GM12878 (cell line): ENCODE measurements at regions not wholly inside any gene's neighbourhood (a gene's known extent, or its start where the extent isn't known, plus 50 kb on each side); places are given as distances from the start of the nearest gene placed in this dataset.
"Not testable (repeated sequence)": the region's sequence is repeated elsewhere in the genome, so short reads cannot be mapped to it uniquely, and the experiment has no call there.

Experiments
- ATAC-seq: fragments of 200-7000 bp; cut with Tn5 transposase; 3 replicates; pipeline ENCODE4 v1.9.1; 2020; ENCODE audit warnings: mild to moderate bottlenecking, moderate library complexity
- BruUV-seq: library from RNA; stranded (reverse); fragments of 400-500 nt; replicated peaks from 2 replicates; lab custom pipeline; 2021; lab: Mats Ljungman, UMichigan
- CTCF ChIA-PET: fragments of 300-600 bp; sonication (Branson Sonifier 250); formaldehyde crosslinking; extraction: SDS; loops from one replicate; lab custom pipeline; 2021; ENCODE audit warnings: inconsistent platforms; lab: Yijun Ruan, JAX
- POLR2A ChIA-PET: fragments of 350-600 bp; formaldehyde crosslinking; extraction: SDS; loops from one replicate; lab custom pipeline; 2021; ENCODE audit warnings: inconsistent platforms; lab: Charles Lee
- RAD21 ChIA-PET: fragments of 300-600 bp; sonication (Branson Sonifier 250); formaldehyde crosslinking; loops from one replicate; lab custom pipeline; 2023; ENCODE audit warnings: antibody characterized with exemption; ENCODE audit not compliant: unreplicated experiment; lab: Charles Lee
- SMC1A ChIA-PET: fragments of 300-600 bp; sonication (Branson Sonifier 250); formaldehyde crosslinking; loops from one replicate; lab custom pipeline; 2023; ENCODE audit not compliant: unreplicated experiment, uncharacterized antibody; lab: Charles Lee
- DNase-seq: peaks from one replicate; pipeline ENCODE4 v3.0.0-alpha.2; 2011; ENCODE audit warnings: low read depth, low spot score
- FAIRE-seq: peaks from 3 replicates; lab custom pipeline; 2011; peaks lifted over from hg19 to GRCh38; lab: Jason Lieb, UNC
- H2AFZ ChIP-seq: 2 replicates; pipeline ENCODE4 v1.6.0; 2011; ENCODE audit warnings: low read depth, low read length, control low read depth; ENCODE audit not compliant: control insufficient read depth
- H3K27ac ChIP-seq: 2 replicates; pipeline ENCODE4 v1.5.1; 2011; ENCODE audit warnings: control low read depth; ENCODE audit not compliant: control insufficient read depth, insufficient read depth
- H3K27me3 ChIP-seq, 2 experiments: replicated peaks in 1 of 2; 2 replicates each; pipeline versions ENCODE4 v1.6.0 to v1.6.1; 2011; ENCODE audit warnings: low read length in 1 of 2; ENCODE audit not compliant: control insufficient read depth in 2 of 2, insufficient read depth in 2 of 2
- H3K36me3 ChIP-seq, 2 experiments: 2 replicates each; pipeline ENCODE4 v1.5.1; 2011; ENCODE audit warnings: low read length in 1 of 2; ENCODE audit not compliant: control insufficient read depth in 2 of 2, insufficient read depth in 2 of 2
- H3K4me1 ChIP-seq: 2 replicates; pipeline ENCODE4 v1.6.1; 2011; ENCODE audit warnings: mild to moderate bottlenecking, low read length, moderate library complexity, mixed read lengths; ENCODE audit not compliant: control insufficient read depth, insufficient read depth
- H3K4me2 ChIP-seq: 2 replicates; pipeline ENCODE4 v1.6.0; 2011; ENCODE audit warnings: control low read depth; ENCODE audit not compliant: control insufficient read depth, insufficient read depth
- H3K4me3 ChIP-seq: fragments of 200-600 bp; sonication (generic); 2 replicates; pipeline ENCODE4 v1.5.1; 2016
- H3K79me2 ChIP-seq: 2 replicates; pipeline ENCODE4 v1.6.0; 2011; ENCODE audit warnings: low read length; ENCODE audit not compliant: control insufficient read depth, insufficient read depth
- H3K9ac ChIP-seq: 2 replicates; pipeline ENCODE4 v1.8.0; 2011; ENCODE audit warnings: low read length, control low read depth, mixed read lengths; ENCODE audit not compliant: control insufficient read depth, insufficient read depth
- H3K9me3 ChIP-seq: replicated peaks from 3 replicates; pipeline ENCODE4 v1.5.1; 2011; ENCODE audit warnings: mild to moderate bottlenecking, low read length; ENCODE audit not compliant: control insufficient read depth, insufficient read depth
- H4K20me1 ChIP-seq: 2 replicates; pipeline ENCODE4 v1.6.0; 2011; ENCODE audit not compliant: control insufficient read depth, insufficient read depth
- IKZF1 ChIP-seq: fragments of 450-650 bp; conservative IDR thresholded peaks from 2 replicates; pipeline ENCODE4 v1.6.1; 2017; ENCODE audit warnings: antibody characterized with exemption, mild to moderate bottlenecking
- IKZF2 ChIP-seq, 2 experiments: fragments of 450-650 bp; IDR thresholded peaks; 2 replicates each; pipeline ENCODE4 v1.6.1; 2017; ENCODE audit warnings: mild to moderate bottlenecking in 2 of 2, moderate library complexity in 2 of 2
- IRF4 ChIP-seq: IDR thresholded peaks from 2 replicates; pipeline ENCODE4 v1.6.1; 2011; ENCODE audit warnings: low read depth, low read length
- KDM1A ChIP-seq: fragments of 200-600 bp; sonication (generic); IDR thresholded peaks from 2 replicates; pipeline ENCODE4 v1.6.1; 2016; ENCODE audit warnings: borderline replicate concordance
- MYB ChIP-seq: fragments of 150-350 bp; IDR thresholded peaks from 2 replicates; pipeline ENCODE4 v1.6.1; 2014; ENCODE audit warnings: mild to moderate bottlenecking, low read depth, low read length, borderline replicate concordance
- NFXL1 ChIP-seq: fragments of 450-650 bp; IDR thresholded peaks from 2 replicates; pipeline ENCODE4 v1.6.1; 2017; ENCODE audit warnings: antibody characterized with exemption, mild to moderate bottlenecking, borderline replicate concordance
- RB1 ChIP-seq: fragments of 450-650 bp; formaldehyde crosslinking; IDR thresholded peaks from 2 replicates; pipeline ENCODE4 v1.6.1; 2017; ENCODE audit warnings: mild to moderate bottlenecking, borderline replicate concordance
- RUNX3 ChIP-seq: IDR thresholded peaks from 2 replicates; pipeline ENCODE4 v1.6.1; 2012; ENCODE audit warnings: low read length, inconsistent platforms
- SIN3A ChIP-seq: IDR thresholded peaks from 2 replicates; pipeline ENCODE4 v1.6.1; 2012; ENCODE audit warnings: low read depth, low read length, improper control_type of control experiment
- SMC3 ChIP-seq: IDR thresholded peaks from 2 replicates; pipeline ENCODE4 v1.6.1; 2011; ENCODE audit warnings: low read length, improper control_type of control experiment, borderline replicate concordance
- TAF1 ChIP-seq: IDR thresholded peaks from 2 replicates; pipeline ENCODE4 v1.6.1; 2011; ENCODE audit warnings: mild to moderate bottlenecking, low read depth, low read length, borderline replicate concordance
- ZNF217 ChIP-seq: fragments of 450-650 bp; IDR thresholded peaks from 2 replicates; pipeline ENCODE4 v1.6.1; 2017; ENCODE audit warnings: antibody characterized with exemption, mild to moderate bottlenecking
- WGBS: methylation state at CpG from one replicate; pipeline ENCODE4 v1.1.6; 2016; ENCODE audit warnings: low lambda C conversion rate; ENCODE audit not compliant: insufficient replicate concordance, insufficient coverage; ENCODE audit errors: missing lambda C conversion rate; 5-methylcytosine and 5-hydroxymethylcytosine counted together
- in situ Hi-C: fragments of 300-500 bp; cut with MboI; formaldehyde crosslinking; loops from 9 replicates; pipeline ENCODE4 v1.14.3; 2018; ENCODE audit warnings: mixed read lengths
- intact Hi-C: fragments of 100-400 bp; cut with micrococcal nuclease; formaldehyde crosslinking; loops from one replicate; pipeline ENCODE4 v1.14.2; 2022; ENCODE audit not compliant: unreplicated experiment

DNA sequence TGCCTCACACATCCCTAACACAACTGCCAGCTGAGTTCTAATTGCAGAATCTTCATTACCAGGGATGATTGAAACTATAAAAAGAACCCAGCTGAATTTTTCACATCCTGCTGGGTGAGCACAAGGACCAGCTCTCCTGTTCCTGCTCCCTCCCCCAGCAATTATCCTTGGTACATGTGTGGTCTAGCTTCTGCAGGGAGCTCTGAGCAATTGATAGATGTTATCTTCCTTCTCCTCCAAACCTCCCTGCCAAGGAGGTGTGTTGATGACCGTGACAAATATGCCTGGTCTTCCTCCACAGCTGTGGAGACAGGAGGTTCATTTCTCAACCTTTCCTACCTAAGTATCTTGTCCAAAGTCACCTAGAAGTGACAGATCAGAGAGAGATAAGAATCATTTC, 65.3 kb upstream of the MAN1A2 start (continued):
- no peak for TF ChIP-seq MYB
- TF ChIP-seq IKZF2 (IDR thresholded peaks at IDR 0.05): no peak
- no peak for TF ChIP-seq IRF4
- TF ChIP-seq SIN3A: no peak
- TF ChIP-seq NFXL1: no peak
- no peak for TF ChIP-seq RUNX3
- no peak for TF ChIP-seq SMC3
- TF ChIP-seq RB1: no peak
- TF ChIP-seq ZNF217: no peak
- no peak for TF ChIP-seq TAF1
- TF ChIP-seq KDM1A: no peak
- no peak for TF ChIP-seq IKZF1

- H3K9ac ChIP-seq, H3K27me3 ChIP-seq, H4K20me1 ChIP-seq, H3K27ac ChIP-seq, in situ Hi-C loops, H3K4me3 ChIP-seq, CTCF ChIA-PET, POLR2A ChIA-PET, FAIRE-seq, H3K4me1 ChIP-seq, ATAC-seq, BruUV-seq, H3K4me2 ChIP-seq, DNase-seq, SMC1A ChIA-PET, H3K9me3 ChIP-seq, H2AFZ ChIP-seq, intact Hi-C loops, RAD21 ChIA-PET, H3K36me3 ChIP-seq, H3K79me2 ChIP-seq: not testable (repeated sequence)
- WGBS: 61% methylated on average over 6 of the region's 6 CpGs
These were observed 67.1 kb upstream of the MAN1A2 start for GRCh38 chr1:117300183-117300582.
